Activated CD8-positive, alpha-beta memory T cell treated with anti-CD3 and anti-CD28 coated beads for 36 hours (primary cell): ENCODE measurements at regions not wholly inside any gene's neighbourhood (a gene's known extent, or its start where the extent isn't known, plus 50 kb on each side); places are given as distances from the start of the nearest gene placed in this dataset.

Experiments
- CTCF ChIA-PET: fragments of 350-600 bp; sonication (Branson Sonifier 250); formaldehyde crosslinking; loops from one replicate; lab custom pipeline; 2021; ENCODE audit warnings: antibody characterized with exemption; lab: Charles Lee
- POLR2A ChIA-PET: fragments of 350-600 bp; sonication (Branson Sonifier 250); formaldehyde crosslinking; loops from one replicate; lab custom pipeline; 2021; ENCODE audit warnings: antibody characterized with exemption; lab: Charles Lee

DNA sequence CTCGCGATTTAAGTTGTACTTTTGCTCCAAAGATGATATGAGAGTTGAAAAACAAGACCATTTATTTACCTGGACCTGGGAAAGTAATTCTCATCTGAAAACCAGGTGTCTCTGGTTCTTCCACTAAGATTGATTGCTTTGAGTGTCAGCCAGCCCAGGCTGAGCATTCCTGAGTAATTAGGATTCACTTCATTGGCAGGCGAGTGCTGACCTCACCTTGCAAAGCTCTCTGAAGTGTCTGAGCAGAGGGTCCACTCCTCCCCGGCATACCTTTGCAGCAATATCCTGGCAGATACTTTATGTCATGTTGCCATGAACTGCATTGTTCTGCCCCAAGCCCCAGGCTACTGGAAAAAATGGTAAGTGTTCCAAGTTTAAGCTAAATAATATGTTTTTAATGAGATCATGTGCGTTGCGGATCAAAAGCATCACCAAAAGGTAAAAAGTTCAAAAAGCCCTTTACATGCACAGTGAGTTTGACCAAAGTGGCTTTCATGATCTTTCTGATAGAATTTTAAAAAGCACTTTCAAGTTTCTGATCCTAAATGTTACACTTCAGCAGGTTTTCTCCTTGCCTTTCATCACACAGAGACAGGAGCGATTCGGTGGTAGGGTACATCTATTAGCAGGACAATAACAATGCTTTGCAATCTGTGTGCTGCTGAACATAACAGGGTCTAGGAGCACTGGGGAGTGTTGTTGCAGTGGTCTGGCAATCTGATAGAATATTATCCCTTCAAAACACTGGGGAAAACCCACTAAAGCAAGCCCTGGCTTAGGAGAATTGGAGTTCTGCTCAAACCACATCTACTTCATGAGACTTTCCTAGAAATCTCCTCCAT is 127.8 kb upstream of the EEF1E1 start:
- CTCF ChIA-PET = interaction anchor here (3.8 kb wide), 1 partner anchor 11 kb away, joined by 10 read pairs; no protein-coding TSS in a partner anchor

DNA sequence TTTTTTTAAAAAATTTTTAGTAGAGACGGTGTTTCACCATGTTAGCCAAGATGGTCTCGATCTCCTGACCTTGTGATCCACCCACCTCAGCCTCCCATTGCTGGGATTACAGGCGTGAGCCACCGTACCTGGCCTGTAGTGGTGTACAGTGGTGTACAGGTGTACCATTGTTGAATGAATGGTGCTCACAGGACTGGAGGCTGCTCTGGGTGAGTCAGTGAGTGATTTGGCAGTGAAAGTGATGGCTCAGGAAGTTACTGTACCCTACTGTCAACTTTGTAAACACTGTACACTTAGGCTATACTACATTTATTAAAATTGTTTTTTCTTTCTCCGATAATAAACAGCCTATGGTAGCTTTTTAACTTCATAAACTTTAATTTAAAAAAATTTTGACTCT is 122.8 kb upstream of the EEF1E1 start:
- POLR2A ChIA-PET = no interaction called here
- CTCF ChIA-PET = interaction anchor here (0.7 kb wide), 1 partner anchor 1819 kb away, joined by 3 read pairs; no protein-coding TSS in a partner anchor

More for the DNA sequence above, 127.8 kb upstream of the EEF1E1 start:
- POLR2A ChIA-PET = no interaction called here

DNA sequence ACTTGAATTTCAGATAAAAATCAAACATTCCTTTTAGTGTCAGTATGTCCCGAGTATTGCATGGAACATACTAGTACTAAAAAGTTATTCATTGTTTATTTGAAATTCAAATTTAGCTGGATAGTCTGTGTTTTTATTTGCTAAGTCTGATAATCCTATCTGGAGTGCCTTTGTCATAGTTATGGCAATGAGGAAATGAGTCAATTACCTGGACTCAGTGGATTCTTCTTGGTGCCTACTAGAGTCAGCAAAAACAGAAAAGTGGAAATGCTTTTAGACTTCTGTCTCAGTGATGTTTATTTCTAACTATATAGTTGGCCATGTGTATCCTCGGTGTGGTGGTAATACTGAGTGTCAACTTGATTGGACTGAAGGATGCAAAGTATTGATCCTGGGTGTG is 121.3 kb upstream of the EEF1E1 start:
- CTCF ChIA-PET = no interaction called here
- POLR2A ChIA-PET = no interaction called here

DNA sequence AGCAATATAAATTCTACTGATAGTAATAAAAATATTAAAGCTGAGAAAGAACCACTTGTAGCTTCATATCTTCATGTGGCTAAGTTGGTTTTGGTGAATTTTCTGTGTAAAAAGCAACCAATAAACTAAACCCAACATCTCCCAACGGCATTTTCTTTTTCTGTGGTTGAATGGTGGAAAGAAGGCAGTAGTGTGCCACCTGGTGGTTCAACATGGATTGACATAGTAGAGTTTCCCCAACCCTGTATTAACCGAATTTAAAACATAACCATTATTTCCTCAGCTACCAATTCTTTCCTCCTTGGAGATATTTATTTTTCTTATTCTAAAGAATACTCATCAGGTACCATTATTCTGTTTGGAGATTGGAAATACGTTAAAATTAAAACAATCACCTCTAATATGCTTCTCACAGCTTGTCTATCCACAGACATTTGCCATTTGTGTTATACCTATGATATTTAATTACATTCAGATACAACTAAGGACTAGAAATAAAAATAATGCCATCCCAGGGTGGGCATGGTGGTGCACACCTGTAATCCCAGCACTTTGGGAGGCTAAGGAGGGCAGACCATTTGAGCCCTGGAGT is 117.1 kb upstream of the EEF1E1 start:
- ChIA-PET CTCF (interaction anchor here (0.7 to 3.2 kb wide), 10 partner anchors 9 to 501 kb away, joined by 3 to 20 read pairs (median 4); partner anchors contain the start of gene EEF1E1), POLR2A (no interaction called here)

DNA sequence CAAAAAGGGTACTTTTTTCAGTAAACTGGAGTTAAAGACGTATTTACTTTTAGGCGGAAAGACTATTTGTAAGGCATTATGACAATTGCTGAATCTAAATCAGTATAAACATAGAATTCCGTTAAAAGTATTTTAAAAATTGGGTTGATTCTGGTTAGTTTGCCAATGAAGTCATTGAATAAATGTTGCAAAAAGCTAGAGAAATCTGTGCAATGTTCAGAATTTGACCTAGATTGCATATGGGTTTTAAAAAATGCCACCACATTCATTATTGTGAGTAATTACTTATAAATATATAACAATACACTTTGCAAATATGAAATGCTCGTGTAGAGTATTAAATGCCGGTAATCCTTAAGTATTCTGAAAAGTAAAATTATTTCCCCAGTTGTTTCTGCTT is 116.5 kb upstream of the EEF1E1 start:
- CTCF ChIA-PET = interaction anchor here (0.7 to 3.2 kb wide), 9 partner anchors 9 to 500 kb away, joined by 3 to 20 read pairs (median 4); partner anchors contain the start of gene EEF1E1
- POLR2A ChIA-PET = no interaction called here

DNA sequence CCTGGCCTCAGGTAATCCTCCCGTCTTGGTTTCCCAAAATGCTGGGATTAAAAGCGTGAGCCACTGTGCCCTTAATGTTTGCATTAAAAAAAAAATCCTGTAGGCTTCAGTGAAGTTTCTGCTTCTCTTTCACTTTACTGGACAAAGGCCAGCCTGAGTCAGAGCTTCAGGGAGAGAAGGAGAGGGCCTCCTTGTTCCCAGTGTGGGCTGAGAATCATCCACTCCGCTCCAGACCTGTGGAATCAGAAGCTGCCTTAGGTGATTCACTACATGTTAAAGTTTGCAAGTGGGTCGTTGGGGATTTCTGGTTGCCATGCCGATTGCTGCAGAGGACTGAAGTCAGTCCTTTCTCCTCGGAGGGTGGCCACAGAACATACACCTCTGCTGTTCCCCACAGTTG is 113.3 kb upstream of the EEF1E1 start:
- ChIA-PET POLR2A (no interaction called here), CTCF (no interaction called here)

DNA sequence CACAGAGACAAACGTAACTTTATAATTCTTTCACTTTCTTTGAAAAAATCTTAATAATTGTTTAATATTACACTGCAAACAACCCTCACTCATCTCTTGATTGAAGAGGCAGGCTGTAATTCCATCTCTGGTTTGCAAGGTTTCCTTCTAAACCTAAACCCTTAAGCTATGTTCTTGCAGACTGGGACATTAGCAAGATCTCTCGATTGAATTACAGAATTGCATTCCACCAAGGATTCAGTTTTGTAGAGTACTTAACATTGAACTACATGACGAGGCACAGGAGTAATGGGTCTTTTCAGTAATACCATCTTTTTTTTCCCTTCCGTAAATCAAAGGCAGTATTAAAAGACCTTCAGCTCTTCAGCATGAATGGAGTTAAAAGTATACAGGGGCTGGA is 111.6 kb upstream of the EEF1E1 start:
- POLR2A ChIA-PET = no interaction called here
- CTCF ChIA-PET = no interaction called here

DNA sequence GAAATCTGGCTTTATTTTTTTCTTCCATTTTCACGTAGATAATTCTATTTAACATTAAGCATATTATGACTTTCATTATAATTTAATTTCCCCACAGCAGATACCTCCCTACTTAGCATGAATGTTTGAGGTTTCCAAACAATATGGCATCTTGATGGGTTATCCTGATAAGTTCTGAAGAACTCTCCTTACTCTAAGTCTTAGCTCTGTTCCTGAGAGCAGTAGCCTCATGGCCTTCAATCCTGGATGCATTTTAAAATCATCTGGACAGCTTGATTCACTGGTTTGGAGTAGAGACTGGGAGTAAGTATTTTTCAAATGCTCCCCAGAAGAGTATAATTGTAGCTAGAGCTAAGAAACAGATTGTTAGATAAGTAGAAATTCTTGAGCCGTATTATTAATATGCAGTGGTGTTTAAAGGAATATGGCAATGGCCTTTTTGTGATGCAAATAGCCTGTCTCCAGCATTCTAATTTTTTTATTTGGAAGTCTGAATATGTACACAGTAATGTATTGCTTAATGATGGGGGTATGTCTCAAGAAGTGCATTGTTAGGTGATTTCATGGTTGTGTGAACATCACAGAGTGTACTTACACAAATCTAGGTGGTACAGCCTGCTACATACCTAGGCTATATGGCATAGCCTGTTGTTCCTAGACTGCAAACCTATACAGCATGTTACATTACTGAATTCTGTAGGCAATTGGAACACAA is 110.5 kb upstream of the EEF1E1 start:
- ChIA-PET POLR2A (no interaction called here), CTCF (no interaction called here)

DNA sequence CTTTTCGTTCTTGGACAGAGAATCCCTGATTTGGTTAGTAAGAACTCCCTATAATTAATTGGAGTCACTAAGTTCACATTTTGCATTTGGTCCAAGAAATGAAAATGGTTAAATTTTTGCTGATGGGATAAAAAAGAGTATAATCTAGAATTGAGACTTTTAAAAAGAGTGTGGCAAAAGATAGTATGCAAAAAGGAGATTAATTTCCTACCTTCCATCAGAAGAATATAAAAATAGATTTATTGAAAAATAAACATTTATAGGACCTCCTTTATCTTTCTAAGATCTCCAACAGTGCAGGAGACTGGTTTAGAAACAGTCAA is 105.5 kb upstream of the EEF1E1 start:
- ChIA-PET POLR2A (no interaction called here), CTCF (interaction anchor here (3.2 kb wide), 1 partner anchor 11 kb away, joined by 11 read pairs; no protein-coding TSS in a partner anchor)

DNA sequence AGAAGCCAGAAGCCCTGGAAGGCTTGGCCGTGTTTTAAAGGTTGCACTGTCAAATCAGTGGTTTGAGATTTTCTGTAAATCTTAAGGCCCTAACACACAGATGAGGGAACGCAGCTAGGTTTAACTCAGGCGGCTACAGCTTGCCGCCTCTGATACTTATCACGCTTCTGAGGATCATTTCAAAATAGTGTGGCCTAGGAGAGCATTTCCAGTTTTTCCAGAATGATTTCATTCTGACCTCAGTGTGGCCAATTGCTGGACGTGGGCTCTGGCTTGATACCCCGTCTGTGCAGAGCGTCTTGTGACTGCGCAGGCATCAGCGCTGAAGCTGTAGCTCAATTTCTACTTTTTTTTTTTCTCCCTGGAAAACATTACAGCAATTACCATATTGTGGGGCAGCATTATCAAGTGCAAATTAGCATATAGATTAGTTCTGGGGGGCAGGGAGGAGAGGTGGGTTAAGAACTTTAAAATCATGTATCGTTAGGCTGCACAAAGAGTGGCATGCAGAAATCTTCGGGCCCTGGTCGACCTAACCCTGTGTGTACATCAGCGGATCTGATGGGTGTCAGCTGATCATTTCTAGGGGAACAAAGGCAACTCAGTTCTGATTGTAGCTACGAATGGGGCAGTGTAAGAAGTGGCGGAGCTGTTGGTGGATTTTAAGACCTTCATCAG is 105.0 kb upstream of the EEF1E1 start:
- ChIA-PET CTCF (interaction anchor here (3.2 kb wide), 1 partner anchor 12 kb away, joined by 11 read pairs; no protein-coding TSS in a partner anchor), POLR2A (no interaction called here)

DNA sequence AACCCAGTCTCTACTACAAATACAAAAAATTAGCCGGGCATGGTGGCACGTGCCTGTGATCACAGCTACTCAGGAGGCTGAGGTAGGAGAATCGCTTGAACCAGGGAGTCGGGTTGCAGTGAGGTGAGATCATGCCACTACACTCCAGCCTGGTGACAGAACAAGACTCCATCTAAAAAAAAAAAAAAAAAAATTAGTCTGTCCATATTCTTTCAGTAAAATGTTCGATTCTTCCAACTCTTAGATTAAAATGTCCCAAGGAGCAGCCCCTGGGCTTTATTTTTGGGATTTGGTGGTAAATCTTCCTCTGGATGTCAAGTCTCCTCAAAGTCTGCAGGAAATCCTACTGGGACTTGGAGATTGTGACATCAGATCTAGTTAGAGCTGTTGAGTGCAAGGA is 101.0 kb upstream of the EEF1E1 start:
- ChIA-PET POLR2A (no interaction called here), CTCF (no interaction called here)

DNA sequence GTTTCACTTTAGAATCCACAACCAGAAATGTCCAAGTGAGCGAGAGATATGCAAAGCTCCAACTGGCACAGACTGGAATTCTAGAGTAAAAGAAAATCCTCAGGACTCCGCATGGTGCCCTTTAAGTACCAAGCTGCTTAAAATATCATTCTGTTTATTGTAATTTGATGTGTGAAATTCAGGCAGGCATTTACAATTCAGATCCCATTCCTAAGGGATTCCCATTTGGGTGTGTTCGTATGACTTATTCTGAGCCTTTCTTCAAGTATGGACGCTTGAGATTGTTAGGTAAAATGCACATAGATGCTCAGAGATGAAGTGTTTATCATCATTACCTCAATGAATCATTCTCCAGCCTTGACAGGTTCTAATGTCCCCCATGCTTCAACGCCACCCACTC is 99.3 kb upstream of the EEF1E1 start:
- CTCF ChIA-PET = no interaction called here
- POLR2A ChIA-PET = no interaction called here

DNA sequence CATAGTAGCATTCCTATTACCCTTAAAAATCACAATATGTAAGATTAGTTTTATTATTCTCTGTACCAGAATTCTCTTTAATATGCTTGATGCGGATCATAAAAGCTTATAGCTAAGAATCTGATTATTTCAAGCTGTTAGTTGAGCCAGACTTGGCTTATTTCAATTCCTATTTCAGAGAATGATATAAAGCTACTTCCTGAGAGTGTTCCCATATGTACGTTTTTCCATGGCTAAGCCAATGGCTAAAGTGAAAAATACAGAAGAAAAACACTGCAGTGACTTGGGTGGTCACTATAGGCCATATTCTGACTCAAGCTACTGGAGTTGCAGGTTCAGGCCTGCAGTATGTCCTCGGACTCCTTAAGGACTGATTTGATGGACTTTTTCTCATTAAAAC is 97.9 kb upstream of the EEF1E1 start:
- CTCF ChIA-PET = no interaction called here
- POLR2A ChIA-PET = no interaction called here

DNA sequence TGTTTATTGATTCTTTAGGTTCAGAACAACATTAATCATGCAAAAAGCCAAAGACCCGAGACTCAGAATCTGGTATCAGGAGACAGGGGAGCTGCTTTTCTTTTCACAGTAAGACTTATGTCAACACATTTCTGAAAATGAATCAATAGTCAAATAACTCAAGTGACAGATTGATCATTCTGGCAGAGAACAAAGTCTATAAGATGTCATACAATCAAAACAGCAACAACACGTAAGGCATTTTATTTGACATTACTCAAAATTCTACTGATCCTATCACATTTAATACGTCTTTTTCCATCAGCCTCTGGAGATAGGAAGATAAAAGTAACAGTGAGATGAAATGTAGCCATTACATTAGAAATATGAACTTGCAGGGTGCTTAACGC is 93.4 kb upstream of the EEF1E1 start:
- ChIA-PET POLR2A (no interaction called here), CTCF (no interaction called here)

DNA sequence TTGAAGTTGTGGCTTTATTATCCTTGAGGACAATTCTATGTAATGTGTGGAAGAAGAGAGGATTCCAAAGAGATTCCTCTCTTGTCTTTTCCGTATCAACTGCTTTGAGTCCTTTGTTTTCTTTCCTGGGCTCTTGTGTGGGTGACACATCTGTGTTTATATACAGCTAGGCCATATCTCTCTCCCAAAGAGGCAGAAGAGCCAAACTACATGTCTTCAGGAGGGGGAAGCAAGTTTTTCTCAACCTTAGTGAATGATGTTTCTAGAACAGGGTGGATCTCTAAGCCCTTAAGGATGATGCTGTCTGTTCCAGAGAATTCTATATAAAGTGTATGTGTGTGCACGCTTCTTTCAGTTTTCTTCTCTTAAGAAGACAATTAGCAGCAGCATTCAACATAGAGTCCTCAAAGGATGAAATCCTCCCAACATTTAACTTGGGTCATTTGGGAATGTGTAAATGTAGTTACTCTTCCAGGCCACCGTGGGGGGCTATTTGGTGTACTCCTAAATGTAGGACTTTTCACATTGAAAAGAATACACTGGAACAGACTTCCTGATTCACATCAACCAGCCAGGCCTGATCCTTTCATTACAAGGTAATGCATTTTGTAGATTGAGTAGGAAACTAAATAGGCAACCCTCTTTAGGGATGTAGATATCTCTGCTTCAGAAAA is 92.8 kb upstream of the EEF1E1 start:
- ChIA-PET CTCF (no interaction called here), POLR2A (no interaction called here)

DNA sequence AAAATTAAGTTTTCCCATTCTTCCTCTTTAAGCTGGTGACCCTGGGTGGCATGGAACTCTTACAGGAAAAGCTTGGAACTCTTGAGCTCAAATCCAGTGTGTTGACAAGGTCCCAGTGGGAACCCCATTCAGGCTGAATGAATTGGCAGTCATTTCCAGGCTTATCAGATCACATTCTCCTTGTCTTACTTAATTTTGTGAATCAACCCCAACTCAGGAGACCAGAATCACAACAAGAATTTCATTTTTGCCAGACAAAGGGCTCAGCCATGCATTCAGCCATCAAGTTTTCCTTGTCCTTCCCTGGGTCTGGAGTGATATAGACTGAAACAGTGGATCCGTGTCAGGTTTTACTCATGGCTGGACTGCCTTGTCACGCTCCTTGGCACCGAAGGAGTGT is 92.1 kb upstream of the EEF1E1 start:
- CTCF ChIA-PET = no interaction called here
- POLR2A ChIA-PET = no interaction called here

DNA sequence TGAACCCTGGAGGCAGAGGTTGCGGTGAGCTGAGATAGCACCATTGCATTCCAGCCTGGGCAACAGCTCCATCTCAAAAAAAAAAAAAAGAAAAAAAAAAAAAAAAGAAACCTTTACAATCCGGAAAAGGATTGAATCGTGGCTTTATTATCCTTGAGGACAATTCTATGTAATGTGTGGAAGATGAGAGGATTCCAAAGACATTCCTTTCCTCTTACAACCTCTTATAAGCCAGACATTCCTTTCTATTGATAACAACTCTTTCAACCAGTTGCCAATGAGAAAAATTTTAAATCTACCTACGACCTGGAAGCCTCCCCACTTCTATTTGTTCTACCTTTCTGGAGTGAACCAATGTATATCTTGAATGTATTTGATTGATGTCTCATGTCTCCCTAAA is 91.2 kb upstream of the EEF1E1 start:
- CTCF ChIA-PET = interaction anchor here (0.7 kb wide), 1 partner anchor 1914 kb away, joined by 3 read pairs; no protein-coding TSS in a partner anchor
- POLR2A ChIA-PET = no interaction called here

DNA sequence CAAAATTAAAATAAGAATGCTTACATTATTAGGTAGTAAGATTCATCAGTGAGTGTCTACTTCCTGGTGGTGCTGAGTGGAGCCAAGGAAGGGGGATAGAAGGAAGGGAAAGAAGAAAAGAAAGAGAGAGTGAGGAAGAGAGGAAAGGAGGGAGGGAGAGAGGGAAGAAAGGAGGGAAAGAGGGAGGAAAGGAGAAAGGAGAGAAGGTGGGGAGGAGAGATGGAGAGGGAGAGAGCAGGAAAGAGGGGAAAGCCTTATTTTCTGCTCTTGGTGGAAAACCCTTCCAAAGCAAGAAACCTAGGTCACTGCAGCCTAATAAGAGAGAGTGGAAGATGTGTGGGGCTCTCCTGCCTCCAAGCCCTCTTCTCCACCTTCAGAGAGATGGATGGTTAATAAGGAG is 90.2 kb upstream of the EEF1E1 start:
- CTCF ChIA-PET = no interaction called here

DNA sequence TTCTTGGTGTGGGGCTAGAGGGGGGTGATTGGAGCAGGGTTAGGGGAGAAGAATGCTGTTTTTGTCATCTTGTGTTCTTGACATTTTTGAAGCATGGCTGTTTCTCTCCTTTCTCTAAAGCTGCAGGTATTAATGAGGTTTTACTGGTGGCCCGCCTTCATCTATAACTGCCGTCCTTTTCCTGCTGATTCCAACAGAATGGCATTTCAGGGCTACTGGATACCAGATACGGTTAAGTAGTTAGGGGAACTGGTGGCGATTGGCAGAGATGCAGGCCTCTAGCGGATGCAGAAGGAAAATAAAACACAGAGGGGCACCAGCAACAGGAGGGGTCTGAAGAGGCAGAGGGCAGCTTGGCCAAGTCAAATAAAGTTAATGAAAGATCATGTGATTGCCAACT is 89.7 kb upstream of the EEF1E1 start:
- CTCF ChIA-PET = no interaction called here
- POLR2A ChIA-PET = no interaction called here

More for the DNA sequence above, 90.2 kb upstream of the EEF1E1 start:
- POLR2A ChIA-PET = no interaction called here
